Hindlimb muscle (tissue), 1 donor: ENCODE measurements at regions not wholly inside any gene's neighbourhood (a gene's known extent, or its start where the extent isn't known, plus 50 kb on each side); places are given as distances from the start of the nearest gene placed in this dataset.

ENCODE experiments used
- DNase-seq: peaks from one replicate; pipeline ENCODE4 v3.0.0-alpha.2; 2013

- DNase-seq = no peak
Measured at GRCh38 chr13:112005925-112006324, 61.0 kb upstream of the SOX1 start.

GRCh38 chr13:112007191-112007590, 59.8 kb upstream of the SOX1 start:
- no peak for DNase-seq

- no peak for DNase-seq
Measured at GRCh38 chr13:112010714-112011113, 56.2 kb upstream of the SOX1 start.

GRCh38 chr13:112012016-112012704, 54.8 kb upstream of the SOX1 start:
- DNase-seq = no peak

DNA sequence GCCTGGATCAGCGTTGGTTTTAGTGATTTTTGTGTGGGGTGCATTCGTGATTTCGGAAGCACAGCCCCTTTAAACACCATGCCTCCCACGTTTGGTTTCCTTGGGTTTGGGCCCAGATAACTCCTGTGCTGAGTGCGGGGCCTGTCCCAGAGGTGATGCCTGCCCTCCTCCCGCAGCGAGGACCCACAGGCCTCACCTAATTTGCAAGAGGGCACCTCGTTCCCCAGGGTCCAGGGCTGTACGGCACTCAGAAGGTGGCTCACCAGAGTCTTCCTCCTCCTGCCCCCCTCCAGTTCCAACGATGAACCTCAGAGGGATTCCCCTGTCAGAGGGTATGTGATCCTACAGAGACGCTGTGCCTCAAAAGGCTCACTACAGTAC, 54.3 kb upstream of the SOX1 start:
- no peak for DNase-seq

DNA sequence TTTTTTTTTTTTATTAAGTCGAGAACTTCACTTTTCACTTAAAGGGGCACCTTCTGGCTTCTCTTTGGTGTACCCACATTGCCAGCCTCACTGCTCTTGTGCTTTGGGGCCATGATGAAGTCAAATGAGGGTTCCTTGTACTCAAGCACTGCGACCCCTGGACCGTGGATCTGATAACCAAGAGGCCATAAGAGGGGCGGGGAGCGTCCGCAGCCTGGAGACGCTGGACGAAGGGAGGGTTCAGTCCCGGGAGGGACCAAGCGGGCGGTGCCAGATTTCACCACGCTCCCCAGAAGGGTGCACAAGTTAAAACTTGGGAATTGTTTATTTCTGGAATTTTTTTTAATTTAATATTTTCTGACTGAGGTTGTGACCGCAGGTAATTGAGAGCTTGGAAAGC, 53.3 kb upstream of the SOX1 start:
- DNase-seq = no peak

- no peak for DNase-seq
Measured at GRCh38 chr13:112014857-112015256, 52.1 kb upstream of the SOX1 start.
